ENCODE measurements at regions not wholly inside any gene's neighbourhood (a gene's known extent, or its start where the extent isn't known, plus 50 kb on each side); places are given as distances from the start of the nearest gene placed in this dataset.

GRCh38 chr14:44353805-44354204 is 153.3 kb downstream of the FSCB start:
- no peak for DNase-seq (ENCODE audit: low read depth in 2 of 2)
- no peak overlapping the region for H3K27ac ChIP-seq (ENCODE audit: insufficient read depth, low read length)
- H2AFZ ChIP-seq (ENCODE audit: low read length), result no peak overlapping the region
- H3K4me1 ChIP-seq (ENCODE audit: control insufficient read depth, extremely low read depth, insufficient read depth, low read length), result no peaks in the 10 kb centered on the region
- no peaks in the 10 kb centered on the region for H3K27me3 ChIP-seq (ENCODE audit: control insufficient read depth, insufficient read depth, low read length)
- no peak overlapping the region for H3K4me3 ChIP-seq (replicated peaks in 1 of 4; ENCODE audit: control extremely low read depth in 1 of 4, insufficient read depth in 1 of 4, low read depth in 3 of 4, low read length in 4 of 4)
- H3K4me2 ChIP-seq (ENCODE audit: extremely low read depth, insufficient read depth, low read length), result no peak overlapping the region
- no peaks in the 10 kb centered on the region for H3K36me3 ChIP-seq (ENCODE audit: control insufficient read depth, insufficient read depth, low read length)
- H3K9ac ChIP-seq (ENCODE audit: insufficient read depth, low read length), result no peak overlapping the region
- TF ChIP-seq, protein P1, sequence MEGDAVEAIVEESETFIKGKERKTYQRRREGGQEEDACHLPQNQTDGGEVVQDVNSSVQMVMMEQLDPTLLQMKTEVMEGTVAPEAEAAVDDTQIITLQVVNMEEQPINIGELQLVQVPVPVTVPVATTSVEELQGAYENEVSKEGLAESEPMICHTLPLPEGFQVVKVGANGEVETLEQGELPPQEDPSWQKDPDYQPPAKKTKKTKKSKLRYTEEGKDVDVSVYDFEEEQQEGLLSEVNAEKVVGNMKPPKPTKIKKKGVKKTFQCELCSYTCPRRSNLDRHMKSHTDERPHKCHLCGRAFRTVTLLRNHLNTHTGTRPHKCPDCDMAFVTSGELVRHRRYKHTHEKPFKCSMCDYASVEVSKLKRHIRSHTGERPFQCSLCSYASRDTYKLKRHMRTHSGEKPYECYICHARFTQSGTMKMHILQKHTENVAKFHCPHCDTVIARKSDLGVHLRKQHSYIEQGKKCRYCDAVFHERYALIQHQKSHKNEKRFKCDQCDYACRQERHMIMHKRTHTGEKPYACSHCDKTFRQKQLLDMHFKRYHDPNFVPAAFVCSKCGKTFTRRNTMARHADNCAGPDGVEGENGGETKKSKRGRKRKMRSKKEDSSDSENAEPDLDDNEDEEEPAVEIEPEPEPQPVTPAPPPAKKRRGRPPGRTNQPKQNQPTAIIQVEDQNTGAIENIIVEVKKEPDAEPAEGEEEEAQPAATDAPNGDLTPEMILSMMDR (conservative IDR thresholded peaks at IDR 0.05 in 1 of 2, IDR thresholded peaks at IDR 0.05 in 1 of 2; ENCODE audit: low read depth in 1 of 2, low read length in 2 of 2), result no peak
- no peak for TF ChIP-seq EZH2 (IDR thresholded peaks at IDR 0.05; ENCODE audit: low read length, missing control alignments)
- H3K79me2 ChIP-seq (ENCODE audit: control insufficient read depth, insufficient read depth, low read length), result no peaks in the 10 kb centered on the region
- no peaks in the 10 kb centered on the region for H3K9me3 ChIP-seq (ENCODE audit: control insufficient read depth, insufficient read depth, low read depth, low read length)
- no peaks in the 10 kb centered on the region for H4K20me1 ChIP-seq (ENCODE audit: control insufficient read depth, extremely low read depth, insufficient read depth, low read length)

DNA sequence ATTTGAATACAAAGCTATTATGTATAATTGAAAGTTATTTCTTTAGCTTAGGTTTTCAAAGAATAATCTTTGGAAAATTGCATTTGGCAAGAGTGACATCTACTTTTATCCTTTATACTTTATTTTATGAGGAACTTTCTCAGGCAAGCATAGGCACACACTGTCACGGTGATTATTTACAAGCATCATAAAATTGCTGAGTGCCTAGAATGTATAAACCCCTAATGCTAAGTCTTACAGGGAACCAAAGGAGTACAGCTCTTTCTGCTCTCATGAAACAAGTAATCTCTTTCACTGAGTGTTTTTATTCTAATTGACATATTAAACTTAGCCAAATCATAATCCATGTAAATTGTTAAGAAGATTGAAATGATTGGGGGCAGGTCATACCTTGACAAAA is 154.9 kb downstream of the FSCB start:
- no peaks in the 10 kb centered on the region for H3K4me1 ChIP-seq (ENCODE audit: control insufficient read depth, extremely low read depth, insufficient read depth, low read length)
- no peak overlapping the region for H3K27ac ChIP-seq (ENCODE audit: insufficient read depth, low read length)
- H3K36me3 ChIP-seq (ENCODE audit: control insufficient read depth, insufficient read depth, low read length), result no peaks in the 10 kb centered on the region
- H3K79me2 ChIP-seq (ENCODE audit: control insufficient read depth, insufficient read depth, low read length), result no peaks in the 10 kb centered on the region
- H3K9ac ChIP-seq (ENCODE audit: insufficient read depth, low read length), result no peak overlapping the region
- no peak overlapping the region for H3K4me3 ChIP-seq (replicated peaks in 1 of 4; ENCODE audit: control extremely low read depth in 1 of 4, insufficient read depth in 1 of 4, low read depth in 3 of 4, low read length in 4 of 4)
- TF ChIP-seq, protein P1 (conservative IDR thresholded peaks at IDR 0.05 in 1 of 2, IDR thresholded peaks at IDR 0.05 in 1 of 2; ENCODE audit: low read depth in 1 of 2, low read length in 2 of 2), result no peak
- no peak for TF ChIP-seq EZH2 (IDR thresholded peaks at IDR 0.05; ENCODE audit: low read length, missing control alignments)
- H2AFZ ChIP-seq (ENCODE audit: low read length), result no peak overlapping the region
- H4K20me1 ChIP-seq (ENCODE audit: control insufficient read depth, extremely low read depth, insufficient read depth, low read length), result no peaks in the 10 kb centered on the region
- H3K9me3 ChIP-seq (ENCODE audit: control insufficient read depth, insufficient read depth, low read depth, low read length), result no peaks in the 10 kb centered on the region
- H3K4me2 ChIP-seq (ENCODE audit: extremely low read depth, insufficient read depth, low read length), result no peak overlapping the region
- H3K27me3 ChIP-seq (ENCODE audit: control insufficient read depth, insufficient read depth, low read length), result no peaks in the 10 kb centered on the region
- DNase-seq (ENCODE audit: low read depth in 2 of 2), result no peak

GRCh38 chr14:44347316-44347715 is 159.8 kb downstream of the FSCB start:
- no peak overlapping the region for H3K4me2 ChIP-seq (ENCODE audit: extremely low read depth, insufficient read depth, low read length)
- H3K27me3 ChIP-seq (ENCODE audit: control insufficient read depth, insufficient read depth, low read length), result no peaks in the 10 kb centered on the region
- H2AFZ ChIP-seq (ENCODE audit: low read length), result no peak overlapping the region
- H4K20me1 ChIP-seq (ENCODE audit: control insufficient read depth, extremely low read depth, insufficient read depth, low read length), result no peaks in the 10 kb centered on the region
- H3K79me2 ChIP-seq (ENCODE audit: control insufficient read depth, insufficient read depth, low read length), result no peaks in the 10 kb centered on the region
- no peak overlapping the region for H3K9ac ChIP-seq (ENCODE audit: insufficient read depth, low read length)
- H3K9me3 ChIP-seq (ENCODE audit: control insufficient read depth, insufficient read depth, low read depth, low read length), result no peaks in the 10 kb centered on the region
- TF ChIP-seq, protein P1 (conservative IDR thresholded peaks at IDR 0.05 in 1 of 2, IDR thresholded peaks at IDR 0.05 in 1 of 2; ENCODE audit: low read depth in 1 of 2, low read length in 2 of 2), result no peak
- no peak for TF ChIP-seq EZH2 (IDR thresholded peaks at IDR 0.05; ENCODE audit: low read length, missing control alignments)
- no peak for DNase-seq (ENCODE audit: low read depth in 2 of 2)
- no peak overlapping the region for H3K4me3 ChIP-seq (replicated peaks in 1 of 4; ENCODE audit: control extremely low read depth in 1 of 4, insufficient read depth in 1 of 4, low read depth in 3 of 4, low read length in 4 of 4)
- no peaks in the 10 kb centered on the region for H3K4me1 ChIP-seq (ENCODE audit: control insufficient read depth, extremely low read depth, insufficient read depth, low read length)
- no peak overlapping the region for H3K27ac ChIP-seq (ENCODE audit: insufficient read depth, low read length)
- no peaks in the 10 kb centered on the region for H3K36me3 ChIP-seq (ENCODE audit: control insufficient read depth, insufficient read depth, low read length)
